ENCODE measurements at regions not wholly inside any gene's neighbourhood (a gene's known extent, or its start where the extent isn't known, plus 50 kb on each side); places are given as distances from the start of the nearest gene placed in this dataset.

GRCh38 chr2:241924069-241924908 lies 54.8 kb downstream of the RTP5 start:
- DNase-seq (ENCODE audit: low read depth in 2 of 3, low spot score in 2 of 3) = no peak

GRCh38 chr2:241924909-241925250 lies 55.4 kb downstream of the RTP5 start:
- no peak for DNase-seq (ENCODE audit: low read depth in 2 of 3, low spot score in 2 of 3)

- no peak for DNase-seq (ENCODE audit: low read depth in 2 of 3, low spot score in 2 of 3)
Observed at GRCh38 chr2:241925277-241925676, 55.7 kb downstream of the RTP5 start.

GRCh38 chr2:241925821-241926441 lies 56.4 kb downstream of the RTP5 start:
- DNase-seq (ENCODE audit: low read depth in 2 of 3, low spot score in 2 of 3) = no peak

- DNase-seq (ENCODE audit: low read depth in 2 of 3, low spot score in 2 of 3) = no peak
Observed at GRCh38 chr2:241926541-241927311, 57.2 kb downstream of the RTP5 start.

GRCh38 chr2:241929551-241930490 lies 60.3 kb downstream of the RTP5 start:
- DNase-seq (ENCODE audit: low read depth in 2 of 3, low spot score in 2 of 3) = no peak

GRCh38 chr2:241931084-241931975 lies 61.8 kb downstream of the RTP5 start:
- DNase-seq (ENCODE audit: low read depth in 2 of 3, low spot score in 2 of 3) = no peak

- no peak for DNase-seq (ENCODE audit: low read depth in 2 of 3, low spot score in 2 of 3)
Observed at GRCh38 chr2:241931976-241932898, 62.7 kb downstream of the RTP5 start.

GRCh38 chr2:241932899-241933178 lies 63.3 kb downstream of the RTP5 start:
- no peak for DNase-seq (ENCODE audit: low read depth in 2 of 3, low spot score in 2 of 3)

- DNase-seq (ENCODE audit: low read depth in 2 of 3, low spot score in 2 of 3) = no peak
Observed at GRCh38 chr2:241933179-241933911, 63.8 kb downstream of the RTP5 start.

- no peak for DNase-seq (ENCODE audit: low read depth in 2 of 3, low spot score in 2 of 3)
Observed at GRCh38 chr2:241935314-241935713, 65.8 kb downstream of the RTP5 start.

GRCh38 chr2:241935774-241936173 lies 66.2 kb downstream of the RTP5 start:
- no peak for DNase-seq (ENCODE audit: low read depth in 2 of 3, low spot score in 2 of 3)

GRCh38 chr2:241936457-241937133 lies 67.1 kb downstream of the RTP5 start:
- DNase-seq (ENCODE audit: low read depth in 2 of 3, low spot score in 2 of 3) = no peak

- no peak for DNase-seq (ENCODE audit: low read depth in 2 of 3, low spot score in 2 of 3)
Observed at GRCh38 chr2:241937297-241937696, 67.8 kb downstream of the RTP5 start.

- no peak for DNase-seq (ENCODE audit: low read depth in 2 of 3, low spot score in 2 of 3)
Observed at GRCh38 chr2:241939541-241939940, 70.0 kb downstream of the RTP5 start.

- no peak for DNase-seq (ENCODE audit: low read depth in 2 of 3, low spot score in 2 of 3)
Observed at GRCh38 chr2:241940329-241940728, 70.8 kb downstream of the RTP5 start.

- no peak for DNase-seq (ENCODE audit: low read depth in 2 of 3, low spot score in 2 of 3)
Observed at GRCh38 chr2:241941691-241942301, 72.3 kb downstream of the RTP5 start.

Measured in activated CD8-positive, alpha-beta memory T cell treated with anti-CD3 and anti-CD28 coated beads for 48 hours (primary cell).